IPS-15b (cell line): ENCODE measurements at regions not wholly inside any gene's neighbourhood (a gene's known extent, or its start where the extent isn't known, plus 50 kb on each side); places are given as distances from the start of the nearest gene placed in this dataset.

Experiments
- H3K27me3 ChIP-seq: one replicate; pipeline ENCODE4 v1.6.1; 2013; ENCODE audit warnings: low read length; ENCODE audit not compliant: control insufficient read depth, insufficient read depth
- H3K36me3 ChIP-seq: one replicate; pipeline ENCODE4 v1.6.1; 2013; ENCODE audit warnings: low read length; ENCODE audit not compliant: control insufficient read depth, insufficient read depth
- H3K4me1 ChIP-seq: one replicate; pipeline ENCODE4 v1.6.1; 2013; ENCODE audit warnings: mild to moderate bottlenecking, low read length; ENCODE audit not compliant: control insufficient read depth, insufficient read depth
- H3K4me3 ChIP-seq: one replicate; pipeline ENCODE4 v1.5.1; 2013; ENCODE audit warnings: low read depth, low read length
- H3K9ac ChIP-seq: one replicate; pipeline ENCODE4 v1.6.1; 2013; ENCODE audit warnings: low read depth, mild to moderate bottlenecking, low read length
- H3K9me3 ChIP-seq: one replicate; pipeline ENCODE4 v1.6.1; 2013; ENCODE audit warnings: mild to moderate bottlenecking, low read length; ENCODE audit not compliant: control insufficient read depth, insufficient read depth

GRCh38 chr5:121164632-121165031 is 687.0 kb upstream of the FTMT start:
- Histone ChIP-seq H3K4me3 (no peak overlapping the region), H3K36me3 (no peaks in the 10 kb centered on the region), H3K9me3 (no peaks in the 10 kb centered on the region), H3K9ac (no peak overlapping the region), H3K4me1 (no peaks in the 10 kb centered on the region), H3K27me3 (no peaks in the 10 kb centered on the region)

GRCh38 chr5:121171361-121171760 is 680.3 kb upstream of the FTMT start:
- Histone ChIP-seq H3K27me3 (no peaks in the 10 kb centered on the region), H3K4me1 (no peaks in the 10 kb centered on the region), H3K9me3 (no peaks in the 10 kb centered on the region), H3K36me3 (no peaks in the 10 kb centered on the region), H3K4me3 (no peak overlapping the region), H3K9ac (no peak overlapping the region)

GRCh38 chr5:121171834-121172233 is 679.8 kb upstream of the FTMT start:
- Histone ChIP-seq H3K9ac (no peak overlapping the region), H3K4me1 (no peaks in the 10 kb centered on the region), H3K4me3 (no peak overlapping the region), H3K9me3 (no peaks in the 10 kb centered on the region), H3K36me3 (no peaks in the 10 kb centered on the region), H3K27me3 (no peaks in the 10 kb centered on the region)

DNA sequence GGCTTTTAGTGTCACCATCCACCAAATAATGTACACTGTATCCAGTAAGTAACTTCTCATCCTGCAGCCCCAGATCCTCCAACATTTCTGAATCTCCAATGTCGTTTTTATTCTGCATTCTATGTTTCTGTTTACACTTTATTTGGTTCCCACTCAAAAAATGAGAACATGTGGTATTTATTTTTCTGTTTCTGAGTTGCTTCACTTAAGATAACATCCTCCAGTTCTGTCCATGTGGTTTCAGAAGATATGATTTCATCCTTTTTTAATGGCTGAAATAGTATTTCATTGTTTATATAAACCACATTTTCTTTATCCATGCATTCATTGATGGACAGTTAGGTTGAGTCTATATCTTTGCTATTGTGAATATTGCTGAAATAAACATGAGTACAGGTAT is 677.3 kb upstream of the FTMT start:
- Histone ChIP-seq H3K9me3 (no peaks in the 10 kb centered on the region), H3K36me3 (no peaks in the 10 kb centered on the region), H3K27me3 (no peaks in the 10 kb centered on the region), H3K4me3 (no peak overlapping the region), H3K9ac (no peak overlapping the region), H3K4me1 (no peaks in the 10 kb centered on the region)

- Histone ChIP-seq H3K27me3 (no peaks in the 10 kb centered on the region), H3K4me3 (no peak overlapping the region), H3K4me1 (no peaks in the 10 kb centered on the region), H3K9ac (no peak overlapping the region), H3K36me3 (no peaks in the 10 kb centered on the region), H3K9me3 (no peaks in the 10 kb centered on the region)
These were observed 675.7 kb upstream of the FTMT start for GRCh38 chr5:121175986-121176385.

DNA sequence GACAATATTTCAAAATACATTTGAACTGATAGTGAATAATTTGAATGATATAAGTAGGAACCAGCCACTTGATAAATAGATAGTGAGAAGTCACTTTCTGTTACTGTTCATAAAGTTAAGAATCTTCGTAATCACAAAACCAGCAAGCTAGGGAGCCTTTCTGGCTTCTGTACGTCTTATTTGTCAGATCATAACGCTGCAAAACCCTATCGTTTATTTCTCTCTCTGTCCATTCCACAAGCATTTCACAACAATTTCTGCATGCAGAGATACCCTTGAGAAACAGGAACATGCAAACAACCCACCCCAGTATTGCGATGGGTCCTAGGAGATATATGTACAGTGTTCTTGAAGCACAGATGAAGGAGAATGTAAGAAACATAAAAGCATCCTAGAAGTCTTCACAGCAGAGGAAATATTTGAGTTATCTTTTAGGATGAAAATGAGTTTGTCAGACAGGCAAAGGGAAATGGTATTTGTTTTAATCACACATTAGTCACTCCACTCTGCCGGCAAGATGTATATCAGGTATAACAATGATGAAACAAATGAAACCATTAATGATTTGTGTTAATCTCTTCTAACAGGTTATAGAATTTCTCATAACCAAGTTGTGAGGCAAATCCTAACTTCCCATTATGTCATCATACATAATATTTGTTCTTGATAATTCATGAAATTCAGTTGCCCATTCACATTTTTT is 668.7 kb upstream of the FTMT start:
- H3K27me3 ChIP-seq = no peaks in the 10 kb centered on the region
- no peaks in the 10 kb centered on the region for H3K4me1 ChIP-seq
- H3K9ac ChIP-seq = no peak overlapping the region
- no peak overlapping the region for H3K4me3 ChIP-seq
- H3K9me3 ChIP-seq = no peaks in the 10 kb centered on the region
- no peaks in the 10 kb centered on the region for H3K36me3 ChIP-seq

GRCh38 chr5:121188849-121189248 is 662.8 kb upstream of the FTMT start:
- Histone ChIP-seq H3K9me3 (no peaks in the 10 kb centered on the region), H3K27me3 (no peaks in the 10 kb centered on the region), H3K36me3 (no peaks in the 10 kb centered on the region), H3K4me3 (no peak overlapping the region), H3K4me1 (no peaks in the 10 kb centered on the region), H3K9ac (no peak overlapping the region)

GRCh38 chr5:121189342-121190305 is 662.1 kb upstream of the FTMT start:
- no peaks in the 10 kb centered on the region for H3K9me3 ChIP-seq
- H3K4me3 ChIP-seq = no peak overlapping the region
- H3K4me1 ChIP-seq = no peaks in the 10 kb centered on the region
- no peak overlapping the region for H3K9ac ChIP-seq
- H3K27me3 ChIP-seq = no peaks in the 10 kb centered on the region
- no peaks in the 10 kb centered on the region for H3K36me3 ChIP-seq

GRCh38 chr5:121199216-121199999 is 652.3 kb upstream of the FTMT start:
- no peaks in the 10 kb centered on the region for H3K4me1 ChIP-seq
- no peak overlapping the region for H3K4me3 ChIP-seq
- no peaks in the 10 kb centered on the region for H3K9me3 ChIP-seq
- H3K27me3 ChIP-seq = no peaks in the 10 kb centered on the region
- no peak overlapping the region for H3K9ac ChIP-seq
- H3K36me3 ChIP-seq = no peaks in the 10 kb centered on the region

- Histone ChIP-seq H3K4me3 (no peak overlapping the region), H3K36me3 (no peaks in the 10 kb centered on the region), H3K9me3 (no peaks in the 10 kb centered on the region), H3K27me3 (no peaks in the 10 kb centered on the region), H3K9ac (no peak overlapping the region), H3K4me1 (no peaks in the 10 kb centered on the region)
These were observed 633.6 kb upstream of the FTMT start for GRCh38 chr5:121218086-121218485.

- no peaks in the 10 kb centered on the region for H3K36me3 ChIP-seq
These were observed 630.2 kb upstream of the FTMT start for GRCh38 chr5:121221483-121221882.

More at GRCh38 chr5:121221483-121221882, 630.2 kb upstream of the FTMT start:
- no peak overlapping the region for H3K9ac ChIP-seq
- no peaks in the 10 kb centered on the region for H3K4me1 ChIP-seq
- no peaks in the 10 kb centered on the region for H3K27me3 ChIP-seq
- H3K4me3 ChIP-seq = no peak overlapping the region
- no peaks in the 10 kb centered on the region for H3K9me3 ChIP-seq
